Mucosa of gallbladder (tissue), 1 donor: ENCODE measurements at regions not wholly inside any gene's neighbourhood (a gene's known extent, or its start where the extent isn't known, plus 50 kb on each side); places are given as distances from the start of the nearest gene placed in this dataset.

ENCODE experiments used
- DNase-seq: peaks from one replicate; pipeline ENCODE4 v3.0.0-alpha.2; 2020; ENCODE audit warnings: low spot score
- donor health status: DM: no; HTN: no; CAD: no.

- no peak for DNase-seq
Observed at GRCh38 chr4:106677213-106677612, 308.6 kb upstream of the GIMD1 start.

DNA sequence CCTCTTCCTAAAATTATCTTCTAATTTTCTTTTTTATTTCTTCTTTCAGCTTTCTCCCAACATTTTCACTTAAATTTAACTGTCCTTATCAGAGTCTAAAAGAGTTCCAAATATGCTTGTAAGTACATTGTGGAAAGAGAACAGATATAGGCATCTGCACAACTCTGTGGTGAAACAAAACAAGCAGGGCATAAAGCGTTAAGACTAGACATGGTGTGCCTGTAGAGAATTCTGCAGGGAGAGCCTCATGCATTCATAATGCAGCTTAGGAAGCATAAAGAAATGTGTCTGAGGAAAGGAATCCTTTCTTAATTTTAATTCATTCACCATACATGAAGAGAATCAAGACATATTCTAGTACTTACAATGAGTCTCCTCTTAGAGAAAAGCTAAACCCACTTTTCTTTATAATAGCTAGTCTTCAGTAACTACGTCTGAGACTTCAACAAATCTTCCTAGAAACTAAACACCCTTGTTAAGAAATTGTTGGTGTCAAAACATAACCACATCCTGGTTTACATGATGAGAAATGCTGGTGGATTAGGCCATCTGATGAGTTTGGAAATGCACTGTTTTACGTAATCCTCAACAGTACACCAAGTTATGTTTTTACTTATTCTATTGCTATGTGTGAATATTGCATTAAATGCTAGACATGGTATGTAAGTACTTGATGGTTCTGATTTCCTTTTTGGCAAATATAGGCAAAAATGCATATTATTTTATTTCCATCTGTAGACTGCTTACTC, 307.8 kb upstream of the GIMD1 start:
- no peak for DNase-seq

- no peak for DNase-seq
Observed at GRCh38 chr4:106671716-106672115, 303.1 kb upstream of the GIMD1 start.

GRCh38 chr4:106670976-106671375, 302.4 kb upstream of the GIMD1 start:
- DNase-seq, result no peak

DNA sequence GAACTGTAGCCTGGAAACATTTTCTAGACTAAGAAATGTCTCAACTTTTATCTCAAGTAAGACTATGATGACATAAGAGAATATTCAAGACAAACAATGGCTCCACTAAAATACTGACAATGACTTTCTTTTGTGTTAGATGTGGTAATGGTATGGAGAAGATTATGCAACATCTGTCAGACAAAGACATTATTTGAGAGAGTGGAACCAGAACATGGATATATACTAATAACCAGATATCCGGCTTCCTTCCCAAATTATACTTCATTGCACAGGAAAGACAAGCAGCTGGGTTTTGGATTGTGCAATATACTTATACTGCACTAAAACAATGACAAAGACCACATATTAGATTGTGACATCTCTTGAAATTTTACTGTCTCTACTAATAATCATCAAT, 290.8 kb upstream of the GIMD1 start:
- no peak for DNase-seq

DNA sequence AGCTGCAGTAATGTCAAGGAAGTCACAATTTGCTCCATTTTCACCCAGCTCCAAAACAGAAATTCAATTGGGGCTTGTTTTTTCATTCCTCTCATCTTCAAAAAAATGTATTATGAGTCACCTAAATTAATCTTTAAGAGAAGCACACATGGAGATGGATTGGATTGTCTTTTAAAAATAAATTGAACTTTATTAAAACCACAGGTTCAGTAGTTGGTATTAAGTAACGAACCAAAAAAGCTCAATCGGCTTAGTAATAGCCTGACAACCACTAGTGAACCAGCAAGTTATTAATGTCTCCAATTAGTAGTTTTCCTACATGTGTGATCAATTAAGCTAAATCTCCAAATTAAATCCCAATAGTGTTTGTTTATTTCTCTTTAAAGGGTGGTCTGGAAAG, 283.5 kb upstream of the GIMD1 start:
- DNase-seq, result no peak

DNA sequence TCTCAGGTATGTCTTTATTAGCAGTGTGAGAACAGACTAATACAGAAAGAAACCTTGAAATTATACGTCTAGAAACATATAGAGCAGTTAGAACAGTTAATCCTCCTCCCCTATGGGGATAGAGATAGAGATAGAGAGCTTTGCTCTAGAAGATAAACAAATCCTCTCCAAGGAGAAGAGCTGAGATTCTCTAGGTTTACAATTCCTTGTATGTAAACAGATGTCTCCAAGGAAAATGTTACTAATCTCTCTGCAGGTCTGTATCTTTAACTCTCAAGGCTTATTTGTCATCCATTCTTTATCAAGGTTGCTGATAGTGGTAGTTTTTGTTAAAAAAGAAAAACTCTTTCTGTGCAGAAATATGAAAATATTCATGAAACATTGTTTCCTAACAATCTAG, 282.1 kb upstream of the GIMD1 start:
- DNase-seq, result no peak

GRCh38 chr4:106647451-106647850, 278.9 kb upstream of the GIMD1 start:
- DNase-seq, result no peak

DNA sequence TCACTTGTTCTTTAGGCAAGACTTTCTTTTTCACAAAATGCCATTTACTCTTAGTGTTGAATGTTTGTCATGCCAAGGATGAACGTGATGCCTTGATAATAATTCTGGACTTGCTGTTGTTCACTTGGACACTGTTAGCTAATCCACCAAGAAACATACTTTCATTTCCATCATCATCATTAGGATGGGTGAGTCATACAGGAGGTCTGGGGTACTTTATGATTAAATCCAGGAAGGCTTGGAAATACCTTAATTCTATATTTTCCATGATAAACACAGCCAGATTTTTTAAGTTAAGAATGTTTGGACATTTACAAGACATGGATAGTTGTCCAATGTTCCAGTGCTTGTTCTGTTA, 260.7 kb upstream of the GIMD1 start:
- no peak for DNase-seq

GRCh38 chr4:106628586-106629267, 260.1 kb upstream of the GIMD1 start:
- no peak for DNase-seq

DNA sequence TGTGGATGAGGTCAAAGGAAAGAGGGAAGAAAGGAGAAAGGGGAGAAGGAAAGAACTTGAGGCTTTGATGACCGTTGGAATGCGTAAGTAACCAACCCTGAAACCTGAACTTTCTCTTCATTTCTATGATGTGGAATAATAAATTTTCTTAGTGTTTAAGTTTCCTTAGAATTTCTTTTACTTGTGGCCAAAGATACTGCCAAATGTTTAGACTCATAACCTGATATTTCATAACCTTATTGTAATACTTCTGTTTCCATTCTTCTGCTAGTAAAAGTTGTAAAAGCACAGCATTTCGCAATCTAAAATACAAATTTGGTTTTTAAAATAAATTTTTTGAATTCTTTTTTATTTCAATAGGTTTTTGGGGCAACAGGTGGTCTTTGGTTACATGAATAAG, 258.5 kb upstream of the GIMD1 start:
- DNase-seq, result no peak

DNA sequence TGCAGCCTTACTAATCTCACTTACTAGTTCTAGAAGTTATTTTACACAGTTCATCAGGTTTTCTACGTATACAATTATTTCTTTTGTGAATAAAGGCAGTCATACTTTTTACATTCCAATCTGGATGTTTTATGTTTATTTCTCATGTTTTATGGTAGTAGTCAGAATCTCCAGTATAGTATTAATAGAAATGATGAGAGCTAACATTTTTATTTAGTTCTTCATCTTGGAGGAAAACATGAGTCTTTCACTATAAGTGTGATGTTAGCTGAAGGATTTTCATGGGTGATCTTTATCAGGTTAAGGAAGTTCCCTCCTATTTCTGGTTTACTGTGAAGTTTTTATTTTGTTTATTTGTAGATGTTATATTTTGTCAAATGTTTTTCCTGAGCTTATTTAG, 256.1 kb upstream of the GIMD1 start:
- no peak for DNase-seq

DNA sequence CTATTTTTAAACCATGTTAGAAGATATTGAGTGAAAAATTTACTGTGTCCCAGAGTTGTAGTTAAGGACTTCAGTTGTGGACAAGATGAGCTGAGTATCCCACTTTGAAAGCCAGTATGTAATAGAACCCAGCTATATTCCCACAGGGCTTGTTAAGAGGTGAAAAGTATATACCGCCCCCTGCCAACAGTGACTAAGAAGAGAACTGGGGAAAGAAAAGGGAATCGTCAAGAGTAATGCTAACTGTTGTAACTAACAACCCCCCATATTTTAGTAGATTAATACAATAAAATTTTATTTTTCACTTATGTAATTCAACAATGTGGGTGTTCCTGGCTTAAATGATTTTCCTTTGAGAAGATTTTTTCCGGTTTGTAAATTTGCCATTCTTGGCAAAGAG, 250.4 kb upstream of the GIMD1 start:
- DNase-seq, result no peak

DNA sequence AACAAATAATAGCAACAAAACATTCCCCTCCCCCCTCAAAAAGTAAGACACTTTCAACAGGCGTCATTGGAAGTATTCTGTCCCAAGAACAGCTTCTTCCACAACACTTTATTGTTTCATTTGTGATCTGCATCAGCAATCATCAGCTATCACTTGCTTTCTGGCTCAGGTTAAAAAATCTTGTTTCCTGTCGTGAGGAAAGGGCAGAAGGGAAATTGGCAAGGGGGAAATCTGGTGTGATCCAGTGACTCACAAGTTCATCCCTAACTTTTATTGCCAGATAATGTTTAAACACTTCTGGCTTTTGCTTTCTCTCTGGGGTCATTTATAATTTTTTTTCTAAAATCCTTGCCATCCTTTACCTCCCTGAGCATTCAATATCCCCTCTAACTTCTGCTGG, 247.4 kb upstream of the GIMD1 start:
- no peak for DNase-seq

- no peak for DNase-seq
Observed at GRCh38 chr4:106615410-106615945, 246.9 kb upstream of the GIMD1 start.

- no peak for DNase-seq
Observed at GRCh38 chr4:106614441-106614840, 245.9 kb upstream of the GIMD1 start.

DNA sequence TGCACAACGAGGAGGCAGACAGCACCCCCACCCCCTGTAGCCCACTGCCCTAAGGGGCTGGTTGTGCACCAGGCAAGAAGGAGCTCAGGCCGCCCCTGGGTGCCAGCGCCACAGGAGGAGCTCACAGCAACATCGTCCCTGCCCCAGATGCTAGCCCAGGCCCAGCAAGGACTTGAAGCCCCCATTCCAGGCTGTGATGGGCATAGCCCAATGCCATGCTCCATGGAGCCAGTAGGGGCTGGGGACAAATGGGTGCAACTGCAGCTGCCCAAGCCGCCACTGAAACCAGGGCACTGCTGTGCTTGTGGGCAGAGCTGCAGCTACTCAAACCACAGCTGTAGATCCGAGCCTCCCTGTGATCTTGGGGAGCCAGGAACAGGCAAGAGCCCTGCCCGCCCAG, 241.3 kb upstream of the GIMD1 start:
- no peak for DNase-seq

DNA sequence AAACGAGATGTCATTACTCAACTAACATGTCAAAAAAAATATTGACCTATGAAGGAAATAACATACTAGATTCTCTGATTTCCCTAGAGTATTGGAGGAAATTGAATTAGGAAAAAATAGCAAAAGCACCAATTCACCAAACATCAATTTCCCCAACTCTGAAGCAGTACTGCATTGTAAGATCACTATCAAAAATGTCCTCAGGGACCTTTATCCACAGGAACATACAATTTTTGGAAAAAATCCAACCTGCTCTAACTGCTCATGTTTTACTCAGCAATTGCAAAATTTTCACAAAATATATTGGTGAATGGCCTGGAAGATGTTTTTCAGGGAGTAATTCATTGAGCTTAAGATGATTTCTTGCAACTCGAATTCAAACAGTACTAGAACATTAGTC, 239.0 kb upstream of the GIMD1 start:
- DNase-seq, result no peak

- DNase-seq, result no peak
Observed at GRCh38 chr4:106604319-106605051, 235.9 kb upstream of the GIMD1 start.

DNA sequence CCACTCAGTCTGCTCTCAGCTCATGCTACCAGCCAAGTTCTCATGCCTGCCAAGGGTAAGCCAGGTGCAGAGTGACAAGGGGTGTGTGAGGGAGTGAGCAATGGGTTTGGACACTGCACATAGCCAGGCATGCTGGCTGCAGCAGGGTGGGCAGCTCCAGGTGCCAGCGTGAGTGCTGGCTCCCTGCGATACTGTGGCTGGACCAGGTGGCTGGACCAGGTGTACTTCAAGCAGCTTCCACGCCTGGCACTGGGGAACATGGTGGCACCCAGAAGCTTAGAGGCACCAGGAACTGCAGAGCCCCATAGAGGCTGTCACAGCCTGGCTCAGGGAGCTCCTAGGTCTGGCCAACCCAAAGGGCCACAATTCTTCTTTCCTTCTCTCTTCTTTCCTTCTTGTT, 234.9 kb upstream of the GIMD1 start:
- DNase-seq, result no peak

- no peak for DNase-seq
Observed at GRCh38 chr4:106602711-106603110, 234.1 kb upstream of the GIMD1 start.

DNA sequence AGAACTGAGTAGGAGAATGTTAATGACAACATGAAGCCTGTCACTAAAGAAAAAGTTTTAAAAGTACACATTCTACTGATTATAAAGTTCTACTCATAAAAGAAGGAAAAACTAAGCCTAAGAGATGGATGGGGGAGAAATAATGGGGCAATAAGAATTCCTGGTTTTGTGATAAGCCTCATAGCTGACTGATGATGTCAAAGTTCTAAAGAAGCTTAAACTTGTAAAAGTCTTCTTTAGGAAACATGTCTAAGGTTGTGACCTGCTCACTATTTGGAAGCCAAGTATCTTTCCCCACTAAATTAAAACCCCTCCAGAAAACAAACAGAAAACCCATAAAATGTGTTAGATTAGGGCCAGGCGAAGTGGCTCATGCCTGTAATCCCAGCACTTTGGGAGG, 232.9 kb upstream of the GIMD1 start:
- DNase-seq, result no peak

- DNase-seq, result no peak
Observed at GRCh38 chr4:106595906-106596305, 227.3 kb upstream of the GIMD1 start.
